GM23248 (cell line): ENCODE measurements at regions not wholly inside any gene's neighbourhood (a gene's known extent, or its start where the extent isn't known, plus 50 kb on each side); places are given as distances from the start of the nearest gene placed in this dataset.

Experiments used
- EZH2 ChIP-seq: fragments of 200-600 bp; sonication (generic); IDR thresholded peaks from 2 replicates; pipeline ENCODE4 v1.6.1; 2018; ENCODE audit warnings: antibody characterized with exemption, mild to moderate bottlenecking; ENCODE audit not compliant: insufficient read depth, poor library complexity, severe bottlenecking
- EZH2phosphoT487 ChIP-seq: fragments of 200-600 bp; sonication (generic); IDR thresholded peaks from 2 replicates; pipeline ENCODE4 v1.6.1; 2018; ENCODE audit warnings: antibody characterized with exemption, moderate library complexity, mild to moderate bottlenecking, low read depth; ENCODE audit not compliant: insufficient read depth

- TF ChIP-seq EZH2 (no peak), EZH2phosphoT487 (no peak)
Measured at GRCh38 chr17:63024716-63025115, 58.7 kb downstream of the TANC2 start.
